Activated naive CD4-positive, alpha-beta T cell treated with anti-CD3 and anti-CD28 coated beads, Interleukin-2, amount 50 U/mL, for 24 hours (primary cell): ENCODE measurements at regions not wholly inside any gene's neighbourhood (a gene's known extent, or its start where the extent isn't known, plus 50 kb on each side); places are given as distances from the start of the nearest gene placed in this dataset.
"Not testable (repeated sequence)": the region's sequence is repeated elsewhere in the genome, so short reads cannot be mapped to it uniquely, and the experiment has no call there.

Experiments used
- H3K27ac Mint-ChIP-seq: one replicate; pipeline ENCODE4 v1.8.0; 2021; ENCODE audit warnings: mild to moderate bottlenecking, mixed read lengths
- H3K27me3 Mint-ChIP-seq: one replicate; pipeline ENCODE4 v1.8.0; 2021; ENCODE audit warnings: mixed read lengths
- H3K36me3 Mint-ChIP-seq: one replicate; pipeline ENCODE4 v1.8.0; 2021; ENCODE audit warnings: mixed read lengths
- H3K4me1 Mint-ChIP-seq: one replicate; pipeline ENCODE4 v1.8.0; 2021; ENCODE audit warnings: mixed read lengths
- H3K4me3 Mint-ChIP-seq: one replicate; pipeline ENCODE4 v1.8.0; 2021; ENCODE audit warnings: mild to moderate bottlenecking, mixed read lengths
- H3K9me3 Mint-ChIP-seq: one replicate; pipeline ENCODE4 v1.8.0; 2021; ENCODE audit warnings: mixed read lengths

DNA sequence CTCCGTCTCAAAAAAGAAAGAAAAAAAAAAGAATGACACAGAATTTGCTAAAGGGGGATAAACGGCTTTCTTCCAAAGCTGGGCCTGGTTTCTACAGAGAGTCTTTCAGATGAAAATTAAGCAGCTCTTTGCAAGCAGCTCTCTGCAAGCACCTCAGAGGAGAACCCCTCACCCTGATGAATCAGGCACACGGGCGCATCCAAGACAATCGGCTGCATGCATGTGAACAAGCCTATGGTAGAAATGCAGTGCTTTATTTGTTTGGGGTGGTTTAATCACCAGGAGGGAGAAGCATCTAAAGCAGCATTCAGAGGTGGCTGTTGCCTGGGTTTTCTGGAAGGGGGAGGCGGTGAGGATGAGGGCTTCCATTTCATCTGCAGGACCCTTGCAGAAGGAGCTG lies 78.0 kb upstream of the CLEC6A start:
- not testable (repeated sequence) for H3K9me3 Mint-ChIP-seq, H3K27ac Mint-ChIP-seq, H3K4me1 Mint-ChIP-seq, H3K27me3 Mint-ChIP-seq, H3K36me3 Mint-ChIP-seq, H3K4me3 Mint-ChIP-seq

DNA sequence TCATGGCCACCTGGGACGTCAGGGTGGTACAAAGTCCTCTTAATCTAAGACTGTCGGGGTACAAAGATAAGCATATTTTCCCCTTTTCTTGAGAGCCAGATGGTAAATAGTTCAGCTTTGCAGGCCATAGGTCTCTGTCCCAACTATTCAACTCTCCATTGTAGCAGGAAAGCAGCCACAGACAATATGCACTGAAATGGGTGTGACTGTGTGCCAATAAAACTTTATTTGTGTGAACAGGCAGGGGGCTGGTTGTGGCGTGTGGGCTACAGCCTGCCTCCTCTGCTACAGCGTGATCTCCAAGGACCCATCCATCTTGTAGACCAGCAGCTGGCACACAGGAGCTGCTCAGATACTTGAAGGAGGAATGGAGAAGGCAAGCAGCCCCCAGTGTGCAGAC lies 73.2 kb upstream of the CLEC6A start:
- H3K4me1 Mint-ChIP-seq, H3K27me3 Mint-ChIP-seq, H3K36me3 Mint-ChIP-seq, H3K4me3 Mint-ChIP-seq, H3K9me3 Mint-ChIP-seq, H3K27ac Mint-ChIP-seq: not testable (repeated sequence)

DNA sequence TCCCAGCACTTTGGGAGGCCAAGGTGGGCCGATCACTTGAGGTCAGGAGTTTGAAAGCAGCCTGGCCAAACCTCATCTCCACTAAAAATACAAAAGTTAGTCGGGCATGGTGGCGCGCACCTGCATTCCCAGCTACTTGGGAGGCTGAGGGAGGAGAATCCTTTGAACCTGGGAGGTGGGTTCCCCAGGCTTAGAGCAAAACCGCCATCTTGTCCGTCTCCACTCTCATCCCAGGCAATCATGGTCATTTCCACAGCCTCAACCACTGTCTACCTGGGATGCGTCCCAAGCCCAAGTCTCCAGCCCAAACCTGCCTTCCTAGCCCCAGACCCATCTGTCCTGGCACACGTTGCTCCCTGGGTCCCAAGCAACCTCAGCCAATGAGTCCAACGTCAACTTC lies 71.1 kb upstream of the CLEC6A start:
- not testable (repeated sequence) for H3K36me3 Mint-ChIP-seq, H3K4me3 Mint-ChIP-seq, H3K9me3 Mint-ChIP-seq, H3K27ac Mint-ChIP-seq, H3K4me1 Mint-ChIP-seq, H3K27me3 Mint-ChIP-seq

DNA sequence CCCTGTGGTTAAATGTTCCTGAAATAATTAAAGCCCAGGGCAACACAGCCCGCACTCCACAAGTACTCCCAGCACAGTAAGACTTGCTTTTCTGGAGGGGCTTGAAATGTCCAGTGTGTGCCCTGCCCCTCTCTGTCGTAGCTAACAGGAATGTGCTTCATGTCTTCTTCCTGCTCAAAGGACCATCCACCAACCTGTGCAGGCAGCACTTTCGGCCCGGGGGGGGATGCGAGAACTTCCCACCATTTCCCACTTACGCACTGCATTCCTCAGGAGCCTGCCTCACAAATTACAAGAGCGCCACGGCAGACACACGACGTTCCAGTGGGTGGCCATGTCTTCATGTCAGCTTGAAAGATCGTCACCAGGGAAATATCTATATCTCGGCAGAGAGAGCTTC lies 70.3 kb upstream of the CLEC6A start:
- not testable (repeated sequence) for H3K36me3 Mint-ChIP-seq, H3K27ac Mint-ChIP-seq, H3K4me1 Mint-ChIP-seq, H3K27me3 Mint-ChIP-seq, H3K4me3 Mint-ChIP-seq, H3K9me3 Mint-ChIP-seq

DNA sequence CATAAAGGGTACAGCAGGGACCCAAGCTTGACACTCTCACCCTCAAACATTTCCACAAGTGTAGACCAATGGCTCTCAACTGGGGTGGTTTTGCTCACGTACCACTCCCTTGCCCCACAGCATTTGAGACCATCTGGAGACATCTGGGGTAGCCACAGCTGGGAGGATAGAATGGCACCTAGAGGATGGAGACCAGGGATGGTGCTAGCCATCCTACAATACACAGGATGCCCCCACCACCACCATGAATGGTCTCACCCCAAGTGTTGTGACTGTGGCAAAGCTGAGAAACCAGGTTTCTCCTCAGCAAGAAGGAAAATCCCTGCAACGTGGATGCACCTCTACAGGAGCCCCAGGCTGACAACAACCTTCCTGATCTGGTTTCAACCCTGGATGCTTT lies 69.1 kb upstream of the CLEC6A start:
- H3K27ac Mint-ChIP-seq, H3K4me3 Mint-ChIP-seq, H3K36me3 Mint-ChIP-seq, H3K9me3 Mint-ChIP-seq, H3K27me3 Mint-ChIP-seq, H3K4me1 Mint-ChIP-seq: not testable (repeated sequence)

DNA sequence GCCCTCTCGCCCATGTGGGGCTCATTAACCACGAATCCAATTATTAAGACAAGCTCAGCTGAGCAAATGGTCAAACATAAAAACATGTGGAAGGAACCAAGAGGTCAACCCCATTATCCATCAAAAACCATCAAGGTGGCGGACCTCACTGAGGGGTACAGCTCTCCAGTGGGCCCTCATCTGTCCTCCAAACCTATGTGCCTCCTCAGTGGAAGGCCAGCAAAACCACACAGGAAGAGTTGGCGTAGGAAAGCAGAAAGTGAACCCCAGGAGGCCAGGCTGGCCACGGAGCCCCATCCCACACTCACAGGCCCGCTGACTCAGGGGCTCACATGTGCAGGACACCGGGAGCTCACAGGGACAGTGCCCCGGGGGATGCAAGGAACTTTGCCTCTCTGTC lies 66.5 kb upstream of the CLEC6A start:
- Mint-ChIP-seq H3K27me3 (peaks cover 12% of the 10 kb centered on the region), H3K4me3 (peak overlapping the region; percentile 74)
- not testable (repeated sequence) for H3K4me1 Mint-ChIP-seq, H3K27ac Mint-ChIP-seq, H3K9me3 Mint-ChIP-seq, H3K36me3 Mint-ChIP-seq

DNA sequence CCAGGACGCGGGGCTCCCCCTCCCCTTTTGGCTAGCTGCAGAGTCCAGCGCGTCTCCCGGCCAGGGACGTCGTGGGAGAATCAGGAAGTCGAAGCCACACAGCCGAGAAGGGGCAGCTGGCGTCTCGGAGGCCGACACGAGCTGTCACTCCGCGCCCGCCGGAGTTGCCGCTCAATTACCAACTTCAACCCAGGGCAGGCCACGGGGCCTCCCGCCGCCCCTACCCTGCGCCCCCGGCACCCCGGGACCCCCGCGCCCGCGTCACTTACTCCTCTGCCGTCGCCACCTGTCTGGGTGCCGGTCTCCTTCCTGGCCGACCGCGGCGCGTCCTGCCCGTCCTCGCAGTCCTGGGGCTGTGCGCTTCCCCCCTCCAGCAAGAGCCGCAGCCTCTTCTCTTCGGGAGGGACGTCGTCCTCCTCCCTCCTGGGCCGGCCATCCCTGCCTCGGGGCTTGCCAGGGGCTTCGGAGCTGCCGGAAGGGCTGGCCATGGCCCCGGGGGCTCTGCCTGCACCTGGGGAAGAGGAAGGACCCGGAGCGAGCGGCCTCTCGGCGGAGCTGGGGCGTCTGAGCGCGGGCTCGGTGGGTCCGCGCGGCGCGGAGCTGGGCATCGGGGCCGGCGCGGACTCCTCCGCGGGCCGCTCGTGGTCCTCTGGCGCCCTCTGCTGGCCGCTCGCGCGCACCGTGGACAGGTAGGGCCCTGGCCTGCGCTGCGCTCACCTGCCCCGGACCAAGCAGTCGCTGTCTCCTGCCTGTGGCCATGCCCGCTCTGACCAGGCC lies 65.6 kb upstream of the CLEC6A start:
- H3K27me3 Mint-ChIP-seq: peaks cover 11% of the 10 kb centered on the region
- H3K27ac Mint-ChIP-seq, H3K9me3 Mint-ChIP-seq, H3K4me1 Mint-ChIP-seq, H3K36me3 Mint-ChIP-seq: not testable (repeated sequence)
- H3K4me3 Mint-ChIP-seq: peak overlapping the region; percentile 30

DNA sequence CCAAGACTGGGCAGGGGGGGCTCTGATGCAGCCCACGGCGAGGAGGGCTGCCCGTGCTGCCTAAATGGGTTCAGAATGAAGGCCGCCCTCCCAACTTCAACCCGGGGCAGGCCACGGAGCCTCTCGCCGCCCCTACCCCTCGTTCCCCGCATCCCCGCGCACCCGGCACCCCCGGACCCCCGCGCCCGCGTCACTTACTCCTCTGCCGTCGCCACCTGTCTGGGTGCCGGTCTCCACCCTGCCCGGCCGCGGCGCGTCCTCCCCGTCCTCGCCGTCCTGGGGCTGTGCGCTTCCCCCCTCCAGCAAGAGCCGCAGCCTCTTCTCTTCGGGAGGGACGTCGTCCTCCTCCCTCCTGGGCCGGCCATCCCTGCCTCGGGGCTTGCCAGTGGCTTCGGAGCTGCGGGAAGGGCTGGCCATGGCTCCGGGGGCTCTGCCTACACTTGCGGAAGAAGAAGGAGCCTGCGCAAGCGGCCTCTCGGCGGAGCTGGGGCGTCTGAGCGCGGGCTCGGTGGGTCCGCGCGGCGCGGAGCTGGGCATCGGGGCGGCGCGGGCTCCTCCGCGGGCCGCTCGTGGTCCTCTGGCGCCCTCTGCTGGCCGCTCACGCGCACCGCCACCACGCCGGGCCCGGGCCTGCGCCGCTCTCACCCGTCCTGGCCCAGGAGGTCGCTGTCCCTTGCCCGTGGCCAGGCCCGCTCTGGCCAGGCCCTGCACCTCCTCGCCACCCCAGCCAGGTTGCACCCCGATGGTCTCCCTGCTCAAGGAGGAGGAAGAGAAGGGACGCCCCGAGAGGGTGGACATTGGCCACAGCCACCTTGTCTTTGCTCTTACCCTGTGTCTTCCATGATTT lies 59.3 kb upstream of the CLEC6A start:
- not testable (repeated sequence) for H3K27ac Mint-ChIP-seq, H3K9me3 Mint-ChIP-seq, H3K36me3 Mint-ChIP-seq, H3K27me3 Mint-ChIP-seq, H3K4me1 Mint-ChIP-seq
- peak overlapping the region; percentile 58 for H3K4me3 Mint-ChIP-seq

DNA sequence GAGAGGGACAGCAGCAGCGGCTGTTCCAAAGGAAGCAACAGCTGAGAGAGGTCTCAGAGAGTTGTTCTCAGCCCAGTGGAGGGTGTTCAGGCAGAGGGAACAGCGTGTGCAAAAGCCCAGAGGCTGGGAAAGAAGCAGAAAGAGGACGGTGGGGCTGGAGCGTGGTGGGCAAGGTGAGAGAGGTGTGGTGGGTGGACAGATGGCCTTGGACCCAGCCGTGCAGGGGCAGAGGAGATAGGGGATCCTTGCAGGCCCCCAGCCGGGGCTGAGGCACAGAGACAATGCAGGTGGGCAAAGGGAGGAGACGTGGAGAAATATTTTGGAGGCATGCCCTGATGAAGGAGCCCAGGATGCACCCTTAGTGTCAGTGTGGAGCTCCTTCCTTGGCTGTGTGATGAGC lies 58.4 kb upstream of the CLEC6A start:
- not testable (repeated sequence) for H3K27me3 Mint-ChIP-seq, H3K4me1 Mint-ChIP-seq, H3K9me3 Mint-ChIP-seq, H3K27ac Mint-ChIP-seq, H3K36me3 Mint-ChIP-seq
- peak overlapping the region; percentile 33 for H3K4me3 Mint-ChIP-seq

DNA sequence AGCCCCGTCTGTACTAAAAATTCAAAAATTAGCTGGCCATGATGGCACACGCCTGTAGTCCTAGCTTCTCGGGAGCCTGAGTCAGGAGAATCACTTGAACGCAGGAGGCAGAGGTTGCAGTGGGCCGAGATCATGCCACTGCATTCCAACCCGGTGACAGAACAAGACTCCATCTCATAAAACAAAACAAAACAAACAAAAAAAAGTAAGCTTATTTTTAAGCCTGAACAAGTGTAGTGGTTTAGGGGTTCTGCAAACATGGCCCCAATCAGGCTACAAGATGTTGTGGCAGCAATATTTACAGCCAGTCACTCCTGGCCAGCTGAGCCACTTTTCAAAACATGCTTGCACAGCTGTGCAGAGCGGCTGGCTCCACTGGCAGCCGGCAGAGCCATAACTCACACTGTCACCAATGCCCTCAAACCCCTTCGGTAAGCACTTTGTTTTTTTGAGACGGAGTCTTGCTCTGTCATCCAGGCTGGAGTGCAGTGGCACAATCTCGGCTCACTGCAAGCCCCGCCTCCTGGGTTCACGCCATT lies 56.2 kb upstream of the CLEC6A start:
- not testable (repeated sequence) for H3K4me1 Mint-ChIP-seq, H3K4me3 Mint-ChIP-seq, H3K36me3 Mint-ChIP-seq, H3K27me3 Mint-ChIP-seq, H3K9me3 Mint-ChIP-seq, H3K27ac Mint-ChIP-seq

DNA sequence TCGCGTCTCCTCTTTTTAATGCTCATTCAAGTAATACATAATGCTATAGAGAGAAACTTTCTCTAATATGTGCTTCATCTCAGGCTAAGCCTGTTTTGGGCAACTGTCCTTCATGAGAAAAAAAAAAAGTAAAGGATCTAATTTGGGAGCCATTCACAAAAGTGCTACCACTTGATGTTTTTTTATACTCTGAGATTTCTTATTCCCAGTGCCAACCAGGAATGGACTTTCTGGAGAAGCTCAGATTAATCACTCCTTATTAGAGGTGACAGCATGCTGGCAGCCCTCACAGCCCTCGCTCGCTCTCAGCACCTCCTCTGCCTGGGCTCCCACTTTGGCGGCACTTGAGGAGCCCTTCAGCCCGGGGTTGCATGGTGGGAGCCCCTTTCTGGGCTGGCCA lies 51.9 kb upstream of the CLEC6A start:
- H3K27ac Mint-ChIP-seq, H3K4me3 Mint-ChIP-seq, H3K36me3 Mint-ChIP-seq, H3K9me3 Mint-ChIP-seq, H3K4me1 Mint-ChIP-seq, H3K27me3 Mint-ChIP-seq: not testable (repeated sequence)

DNA sequence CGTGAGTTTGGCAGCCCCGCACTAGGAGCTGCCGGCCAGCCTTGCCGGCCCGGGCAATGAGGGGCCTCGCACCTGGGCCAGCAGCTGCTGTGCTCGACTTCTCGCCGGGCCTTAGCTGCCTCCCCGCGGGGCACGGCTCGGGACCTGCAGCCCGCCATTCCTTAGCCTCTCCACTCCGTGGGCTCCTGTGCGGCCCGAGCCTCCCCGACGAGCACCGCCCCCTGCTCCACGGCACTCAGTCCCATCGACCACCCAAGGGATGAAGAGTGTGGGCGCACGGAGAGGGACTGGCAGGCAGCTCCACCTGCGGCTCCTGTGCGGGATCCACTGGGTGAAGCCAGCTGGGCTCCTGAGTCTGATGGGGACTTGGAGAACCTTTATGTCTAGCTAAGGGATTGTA lies 51.4 kb upstream of the CLEC6A start:
- H3K36me3 Mint-ChIP-seq, H3K4me1 Mint-ChIP-seq, H3K9me3 Mint-ChIP-seq, H3K4me3 Mint-ChIP-seq, H3K27ac Mint-ChIP-seq, H3K27me3 Mint-ChIP-seq: not testable (repeated sequence)
